Astrocyte (in vitro differentiated cells and primary cell): ENCODE measurements at regions not wholly inside any gene's neighbourhood (a gene's known extent, or its start where the extent isn't known, plus 50 kb on each side); places are given as distances from the start of the nearest gene placed in this dataset.

ENCODE experiments used
- DNase-seq: peaks from one replicate; pipeline ENCODE4 v3.0.0-alpha.2; 2010; ENCODE audit warnings: low read depth
- FAIRE-seq: peaks from 2 replicates; lab custom pipeline; 2011; peaks lifted over from hg19 to GRCh38; lab: Jason Lieb, UNC
- H2AFZ ChIP-seq: 2 replicates; pipeline ENCODE4 v1.6.0; 2012; ENCODE audit warnings: low read depth, low read length, inconsistent platforms
- H3K27ac ChIP-seq: 2 replicates; pipeline ENCODE4 v1.5.1; 2011; ENCODE audit warnings: low read depth, low read length, inconsistent platforms
- H3K27me3 ChIP-seq: 2 replicates; pipeline ENCODE4 v1.6.0; 2011; ENCODE audit warnings: low read length, inconsistent platforms; ENCODE audit not compliant: insufficient read depth
- H3K36me3 ChIP-seq: 2 replicates; pipeline ENCODE4 v1.5.1; 2011; ENCODE audit warnings: low read length, inconsistent platforms; ENCODE audit not compliant: insufficient read depth
- H3K4me1 ChIP-seq: 2 replicates; pipeline ENCODE4 v1.5.1; 2011; ENCODE audit warnings: low read length, inconsistent platforms; ENCODE audit not compliant: insufficient read depth
- H3K4me2 ChIP-seq: 2 replicates; pipeline ENCODE4 v1.6.0; 2012; ENCODE audit warnings: low read length, inconsistent platforms
- H3K4me3 ChIP-seq: 2 replicates; pipeline ENCODE4 v1.5.1; 2011; ENCODE audit warnings: low read depth, mild to moderate bottlenecking, low read length, inconsistent platforms; ENCODE audit not compliant: insufficient read depth
- H3K79me2 ChIP-seq: 2 replicates; pipeline ENCODE4 v1.6.0; 2012; ENCODE audit warnings: mild to moderate bottlenecking, low read length, inconsistent platforms; ENCODE audit not compliant: insufficient read depth
- H3K9ac ChIP-seq: 2 replicates; pipeline ENCODE4 v1.6.0; 2012; ENCODE audit warnings: mild to moderate bottlenecking, low read length, inconsistent platforms
- H3K9me3 ChIP-seq: 2 replicates; pipeline ENCODE4 v1.5.1; 2012; ENCODE audit warnings: low read depth, mild to moderate bottlenecking, low read length, inconsistent platforms; ENCODE audit not compliant: insufficient read depth
- H4K20me1 ChIP-seq: 2 replicates; pipeline ENCODE4 v1.6.0; 2012; ENCODE audit warnings: low read length, inconsistent platforms; ENCODE audit not compliant: insufficient read depth
- H3K27ac Mint-ChIP-seq: one replicate; pipeline ENCODE4 v1.8.0; 2021; ENCODE audit warnings: mild to moderate bottlenecking, mixed read lengths; ENCODE audit not compliant: unreplicated experiment
- H3K27me3 Mint-ChIP-seq: one replicate; pipeline ENCODE4 v1.8.0; 2021; ENCODE audit warnings: low read depth, mixed read lengths; ENCODE audit not compliant: unreplicated experiment
- H3K36me3 Mint-ChIP-seq: one replicate; pipeline ENCODE4 v1.8.0; 2021; ENCODE audit warnings: low read depth, mixed read lengths; ENCODE audit not compliant: unreplicated experiment
- H3K4me1 Mint-ChIP-seq: one replicate; pipeline ENCODE4 v1.8.0; 2021; ENCODE audit warnings: low read depth, mixed read lengths; ENCODE audit not compliant: unreplicated experiment
- H3K4me3 Mint-ChIP-seq: one replicate; pipeline ENCODE4 v1.8.0; 2021; ENCODE audit warnings: mild to moderate bottlenecking, moderate library complexity, mixed read lengths; ENCODE audit not compliant: unreplicated experiment
- H3K9me3 Mint-ChIP-seq: one replicate; pipeline ENCODE4 v1.8.0; 2021; ENCODE audit warnings: mild to moderate bottlenecking, mixed read lengths; ENCODE audit not compliant: unreplicated experiment
- CTCF ChIP-seq: IDR thresholded peaks from 2 replicates; pipeline ENCODE4 v1.5.1; 2011; ENCODE audit warnings: low read depth, mild to moderate bottlenecking, inconsistent platforms, low read length, moderate library complexity; ENCODE audit not compliant: insufficient read depth
- EZH2 ChIP-seq: IDR thresholded peaks from 2 replicates; pipeline ENCODE4 v1.6.1; 2012; ENCODE audit warnings: mild to moderate bottlenecking, low read length, inconsistent platforms; ENCODE audit not compliant: insufficient read depth

- no peak overlapping the region for H3K9ac ChIP-seq
- H3K36me3 ChIP-seq = no peaks in the 10 kb centered on the region
- H3K4me3 Mint-ChIP-seq = no peak overlapping the region
- no peak overlapping the region for H3K27ac ChIP-seq
- no peaks in the 10 kb centered on the region for H4K20me1 ChIP-seq
- H3K4me1 Mint-ChIP-seq = peaks cover 6% of the 10 kb centered on the region
- H3K9me3 ChIP-seq = no peaks in the 10 kb centered on the region
- DNase-seq (no peak), FAIRE-seq (no peak)
- peaks cover 7% of the 10 kb centered on the region for H3K4me1 ChIP-seq
- no peaks in the 10 kb centered on the region for H3K79me2 ChIP-seq
- H3K4me2 ChIP-seq = peak overlapping the region; percentile 11
- H3K27me3 ChIP-seq = no peaks in the 10 kb centered on the region
- H3K4me3 ChIP-seq = no peak overlapping the region
- no peak overlapping the region for H2AFZ ChIP-seq
- H3K27me3 Mint-ChIP-seq = no peaks in the 10 kb centered on the region
- H3K36me3 Mint-ChIP-seq = no peaks in the 10 kb centered on the region
- no peak overlapping the region for H3K27ac Mint-ChIP-seq
- TF ChIP-seq EZH2 (no peak), CTCF (no peak)
- H3K9me3 Mint-ChIP-seq = no peaks in the 10 kb centered on the region
These were observed 176.9 kb upstream of the FAM20A start for GRCh38 chr17:68777856-68778694.

GRCh38 chr17:68777243-68777855 lies 176.2 kb upstream of the FAM20A start:
- H3K4me3 ChIP-seq = no peak overlapping the region
- H3K36me3 Mint-ChIP-seq = no peaks in the 10 kb centered on the region
- H4K20me1 ChIP-seq = no peaks in the 10 kb centered on the region
- no peak overlapping the region for H3K27ac ChIP-seq
- no peaks in the 10 kb centered on the region for H3K27me3 Mint-ChIP-seq
- FAIRE-seq (no peak), DNase-seq (peak; percentile 18)
- peaks cover 7% of the 10 kb centered on the region for H3K4me1 ChIP-seq
- no peaks in the 10 kb centered on the region for H3K27me3 ChIP-seq
- peak overlapping the region; percentile 11 for H3K4me2 ChIP-seq
- no peaks in the 10 kb centered on the region for H3K79me2 ChIP-seq
- no peak overlapping the region for H2AFZ ChIP-seq
- H3K36me3 ChIP-seq = no peaks in the 10 kb centered on the region
- H3K4me1 Mint-ChIP-seq = peaks cover 6% of the 10 kb centered on the region
- no peak overlapping the region for H3K27ac Mint-ChIP-seq
- TF ChIP-seq EZH2 (no peak), CTCF (peak; percentile 70)
- H3K9me3 ChIP-seq = no peaks in the 10 kb centered on the region
- H3K4me3 Mint-ChIP-seq = no peak overlapping the region
- H3K9ac ChIP-seq = no peak overlapping the region
- H3K9me3 Mint-ChIP-seq = no peaks in the 10 kb centered on the region

GRCh38 chr17:68776451-68776850 lies 175.3 kb upstream of the FAM20A start:
- Histone ChIP-seq H3K9ac (no peak overlapping the region), H4K20me1 (no peaks in the 10 kb centered on the region), H3K4me1 (peaks cover 7% of the 10 kb centered on the region), H3K79me2 (no peaks in the 10 kb centered on the region), H3K27me3 (no peaks in the 10 kb centered on the region), H3K36me3 (no peaks in the 10 kb centered on the region), H3K4me2 (no peak overlapping the region), H3K9me3 (no peaks in the 10 kb centered on the region), H3K27ac (no peak overlapping the region), H2AFZ (no peak overlapping the region), H3K4me3 (no peak overlapping the region)
- no peaks in the 10 kb centered on the region for H3K27me3 Mint-ChIP-seq
- peaks cover 6% of the 10 kb centered on the region for H3K4me1 Mint-ChIP-seq
- no peak for DNase-seq
- no peaks in the 10 kb centered on the region for H3K36me3 Mint-ChIP-seq
- TF ChIP-seq EZH2 = no peak
- no peak for TF ChIP-seq CTCF
- H3K9me3 Mint-ChIP-seq = no peaks in the 10 kb centered on the region
- no peak for FAIRE-seq
- no peak overlapping the region for H3K4me3 Mint-ChIP-seq
- H3K27ac Mint-ChIP-seq = no peak overlapping the region
